Gastrocnemius medialis (tissue), 4 donors: ENCODE measurements at regions not wholly inside any gene's neighbourhood (a gene's known extent, or its start where the extent isn't known, plus 50 kb on each side); places are given as distances from the start of the nearest gene placed in this dataset.

Experiments used
- CTCF ChIP-seq, 5 experiments: fragments of 450-650 bp in 3 of 5; fragments of 200-600 bp in 2 of 5; sonication (generic) in 2 of 5; IDR thresholded peaks in 4 of 5; conservative IDR thresholded peaks in 1 of 5; 1 replicate in 4 of 5; 2 replicates in 1 of 5; pipeline ENCODE4 v1.5.1; 2016 to 2019; ENCODE audit warnings: antibody characterized with exemption in 5 of 5, mild to moderate bottlenecking in 3 of 5, moderate library complexity in 3 of 5
- POLR2A ChIP-seq, 2 donors: fragments of 450-650 bp; IDR thresholded peaks; one replicate each; pipeline ENCODE4 v1.6.1; 2017; ENCODE audit warnings: antibody characterized with exemption in 2 of 2, mild to moderate bottlenecking in 2 of 2, moderate library complexity in 2 of 2

GRCh38 chr21:41624674-41625310 is 116.8 kb upstream of the TMPRSS2 start:
- TF ChIP-seq POLR2A (IDR thresholded peaks at IDR 0.05) (no peak), CTCF (IDR thresholded peaks at IDR 0.05 in 4 of 5, conservative IDR thresholded peaks at IDR 0.05 in 1 of 5) (no peak)
